ENCODE measurements at regions not wholly inside any gene's neighbourhood (a gene's known extent, or its start where the extent isn't known, plus 50 kb on each side); places are given as distances from the start of the nearest gene placed in this dataset.

- TF ChIP-seq CTCF (IDR thresholded peaks at IDR 0.05), result no peak
Observed at GRCh38 chr1:229059671-229060539, 211.0 kb upstream of the RAB4A start.

- TF ChIP-seq CTCF (IDR thresholded peaks at IDR 0.05), result no peak
Observed at GRCh38 chr1:229062135-229062534, 208.8 kb upstream of the RAB4A start.

GRCh38 chr1:229063154-229063773 lies 207.6 kb upstream of the RAB4A start:
- no peak for TF ChIP-seq CTCF (IDR thresholded peaks at IDR 0.05)

GRCh38 chr1:229064320-229065168 lies 206.4 kb upstream of the RAB4A start:
- TF ChIP-seq CTCF (IDR thresholded peaks at IDR 0.05), result no peak

- TF ChIP-seq CTCF (IDR thresholded peaks at IDR 0.05), result no peak
Observed at GRCh38 chr1:229065613-229066012, 205.3 kb upstream of the RAB4A start.

- no peak for TF ChIP-seq CTCF (IDR thresholded peaks at IDR 0.05)
Observed at GRCh38 chr1:229066591-229066990, 204.3 kb upstream of the RAB4A start.

- no peak for TF ChIP-seq CTCF (IDR thresholded peaks at IDR 0.05)
Observed at GRCh38 chr1:229067546-229067945, 203.4 kb upstream of the RAB4A start.
